Stimulated activated CD8-positive, alpha-beta memory T cell treated with anti-CD3 and anti-CD28 coated beads, Interleukin-2, amount 100 ng/mL, for 48 hours (primary cell): ENCODE measurements at regions not wholly inside any gene's neighbourhood (a gene's known extent, or its start where the extent isn't known, plus 50 kb on each side); places are given as distances from the start of the nearest gene placed in this dataset.

ENCODE experiments used
- DNase-seq, 2 donors: peaks; one replicate each; pipeline ENCODE4 v3.0.0-alpha.2; 2020; ENCODE audit warnings: low read depth in 2 of 2

GRCh38 chr9:74443036-74443750 is 53.9 kb upstream of the RORB start:
- DNase-seq, result no peak

GRCh38 chr9:74444369-74444768 is 52.8 kb upstream of the RORB start:
- no peak for DNase-seq
